IMR-90 (cell line): ENCODE measurements at regions not wholly inside any gene's neighbourhood (a gene's known extent, or its start where the extent isn't known, plus 50 kb on each side); places are given as distances from the start of the nearest gene placed in this dataset.
A peak's percentile ranks its signal among the peaks of the same experiment; 100 is the strongest.
"Not testable (repeated sequence)": the region's sequence is repeated elsewhere in the genome, so short reads cannot be mapped to it uniquely, and the experiment has no call there.

Source experiments
- ATAC-seq: fragments of 200-7000 bp; cut with Tn5 transposase; 2 replicates; pipeline ENCODE4 v1.9.1; 2020; ENCODE audit warnings: low read depth, mild to moderate bottlenecking, moderate library complexity
- BruUV-seq: library from RNA; stranded (reverse); fragments of 400-500 nt; replicated peaks from 2 replicates; lab custom pipeline; 2021; lab: Mats Ljungman, UMichigan
- CTCF ChIA-PET: fragments of 300-600 bp; formaldehyde crosslinking; extraction: SDS; loops from one replicate; lab custom pipeline; 2021; ENCODE audit warnings: antibody characterized with exemption; lab: Yijun Ruan, JAX
- POLR2A ChIA-PET: fragments of 300-600 bp; sonication (Branson Sonifier 250); formaldehyde crosslinking; loops from one replicate; lab custom pipeline; 2022; ENCODE audit warnings: antibody characterized with exemption; ENCODE audit not compliant: unreplicated experiment; lab: Charles Lee
- DNase-seq: peaks from one replicate; pipeline ENCODE4 v3.0.0; 2013
- H2AFZ ChIP-seq: replicated peaks from 2 replicates; pipeline ENCODE3; 2013; ENCODE audit warnings: low read length, mild to moderate bottlenecking; ENCODE audit not compliant: poor library complexity
- H2AK5ac ChIP-seq: 2 replicates; pipeline ENCODE4 v1.6.1; 2013; ENCODE audit warnings: low read depth, low read length, inconsistent platforms
- H2AK9ac ChIP-seq: replicated peaks from 2 replicates; pipeline ENCODE3; 2013; ENCODE audit warnings: mild to moderate bottlenecking, low read depth, low read length, moderate library complexity; ENCODE audit not compliant: poor library complexity
- H2BK120ac ChIP-seq: 2 replicates; pipeline ENCODE4 v1.6.1; 2013; ENCODE audit warnings: low read depth, low read length, inconsistent platforms
- H2BK15ac ChIP-seq: 3 replicates; pipeline ENCODE4 v1.6.1; 2013; ENCODE audit warnings: low read depth, low read length, inconsistent platforms
- H2BK20ac ChIP-seq: 2 replicates; pipeline ENCODE4 v1.6.1; 2013; ENCODE audit warnings: low read depth, mild to moderate bottlenecking, inconsistent platforms, low read length, moderate library complexity
- H2BK5ac ChIP-seq: 2 replicates; pipeline ENCODE4 v1.6.1; 2013; ENCODE audit warnings: mild to moderate bottlenecking, low read depth, low read length, inconsistent platforms; ENCODE audit not compliant: poor library complexity, severe bottlenecking
- H3K14ac ChIP-seq: replicated peaks from 2 replicates; pipeline ENCODE4 v1.6.1; 2013; ENCODE audit warnings: low read depth, low read length, inconsistent platforms
- H3K18ac ChIP-seq: 2 replicates; pipeline ENCODE4 v1.6.1; 2013; ENCODE audit warnings: low read depth, low read length, control low read depth
- H3K23ac ChIP-seq: 2 replicates; pipeline ENCODE4 v1.6.1; 2013; ENCODE audit warnings: low read depth, low read length, inconsistent platforms
- H3K27ac ChIP-seq: 2 replicates; pipeline ENCODE4 v1.5.1; 2013; ENCODE audit warnings: mild to moderate bottlenecking, control low read depth, low read length; ENCODE audit not compliant: insufficient read depth
- H3K27me3 ChIP-seq: 2 replicates; pipeline ENCODE4 v1.6.1; 2013; ENCODE audit warnings: low read length; ENCODE audit not compliant: control insufficient read depth, insufficient read depth
- H3K36me3 ChIP-seq: 2 replicates; pipeline ENCODE4 v1.6.1; 2013; ENCODE audit warnings: low read length, mixed read lengths; ENCODE audit not compliant: control insufficient read depth, insufficient read depth
- H3K4ac ChIP-seq: 2 replicates; pipeline ENCODE4 v1.6.1; 2013; ENCODE audit warnings: low read depth, low read length, inconsistent platforms
- H3K4me1 ChIP-seq: 2 replicates; pipeline ENCODE4 v1.6.1; 2013; ENCODE audit warnings: low read length, mixed read lengths; ENCODE audit not compliant: control insufficient read depth, insufficient read depth
- H3K4me2 ChIP-seq: 2 replicates; pipeline ENCODE4 v1.6.1; 2013; ENCODE audit warnings: low read depth, mild to moderate bottlenecking, control low read depth, low read length, moderate library complexity
- H3K4me3 ChIP-seq: 2 replicates; pipeline ENCODE4 v1.5.1; 2013; ENCODE audit warnings: low read depth, mild to moderate bottlenecking, control low read depth, low read length, moderate library complexity; ENCODE audit not compliant: insufficient read depth
- H3K56ac ChIP-seq: 2 replicates; pipeline ENCODE4 v1.6.1; 2013; ENCODE audit warnings: low read length, inconsistent platforms; ENCODE audit not compliant: insufficient read depth; ENCODE audit errors: extremely low read depth
- H3K79me1 ChIP-seq, 2 experiments: 2 replicates each; pipeline ENCODE4 v1.6.1; 2013; ENCODE audit warnings: low read length in 2 of 2, inconsistent platforms in 1 of 2, low read depth in 1 of 2
- H3K9ac ChIP-seq: 2 replicates; pipeline ENCODE4 v1.6.1; 2013; ENCODE audit warnings: low read depth, low read length, control low read depth
- H3K9me1 ChIP-seq: 2 replicates; pipeline ENCODE4 v1.6.1; 2013; ENCODE audit warnings: low read length, inconsistent platforms; ENCODE audit not compliant: insufficient read depth
- H3K9me3 ChIP-seq: 2 replicates; pipeline ENCODE4 v1.6.1; 2013; ENCODE audit warnings: low read length; ENCODE audit not compliant: control insufficient read depth, insufficient read depth
- H4K20me1 ChIP-seq: 2 replicates; pipeline ENCODE4 v1.6.1; 2013; ENCODE audit warnings: low read length, inconsistent platforms; ENCODE audit not compliant: insufficient read depth
- H4K5ac ChIP-seq: 2 replicates; pipeline ENCODE4 v1.6.1; 2013; ENCODE audit warnings: mild to moderate bottlenecking, low read depth, low read length, control low read depth
- H4K8ac ChIP-seq, 2 experiments: 2 replicates each; pipeline ENCODE4 v1.6.1; 2013; ENCODE audit warnings: low read depth in 2 of 2, low read length in 2 of 2, control low read depth in 1 of 2, inconsistent platforms in 1 of 2
- H4K91ac ChIP-seq: 2 replicates; pipeline ENCODE4 v1.6.1; 2013; ENCODE audit warnings: low read depth, low read length, inconsistent platforms; ENCODE audit not compliant: insufficient read depth
- MAFK ChIP-seq: IDR thresholded peaks from 2 replicates; pipeline ENCODE4 v1.6.1; 2012; ENCODE audit warnings: low read depth, low read length, improper control_type of control experiment
- RAD21 ChIP-seq: IDR thresholded peaks from 2 replicates; pipeline ENCODE4 v1.6.1; 2012; ENCODE audit warnings: low read length, improper control_type of control experiment
- WGBS, 2 experiments: methylation state at CpG; one replicate each; pipeline versions ENCODE4 v1.1.5 to v1.1.7; 2013; ENCODE audit warnings: missing lambda C conversion rate in 2 of 2; ENCODE audit not compliant: insufficient read length in 1 of 2; ENCODE audit errors: extremely low coverage in 2 of 2; 5-methylcytosine and 5-hydroxymethylcytosine counted together
- dilution Hi-C: fragments of 300-500 bp; cut with HindIII; formaldehyde crosslinking; loops from one replicate; pipeline ENCODE4 v1.14.3; 2018; ENCODE audit warnings: low sequenced_read_pairs; ENCODE audit not compliant: unreplicated experiment
- in situ Hi-C: fragments of 300-500 bp; cut with MboI; formaldehyde crosslinking; loops from 3 replicates; pipeline ENCODE4 v1.14.3; 2019; ENCODE audit warnings: low sequenced_read_pairs, inconsistent platforms, mixed read lengths
- intact Hi-C: fragments of 100-400 bp; cut with micrococcal nuclease; formaldehyde crosslinking; loops from 2 replicates; pipeline ENCODE4 v1.10.0; 2022
- TF ChIP-seq, protein P1 (sequence below): conservative IDR thresholded peaks from 2 replicates; pipeline ENCODE4 v1.5.1; 2012; ENCODE audit warnings: mild to moderate bottlenecking, low read depth, low read length, improper control_type of control experiment

DNA sequence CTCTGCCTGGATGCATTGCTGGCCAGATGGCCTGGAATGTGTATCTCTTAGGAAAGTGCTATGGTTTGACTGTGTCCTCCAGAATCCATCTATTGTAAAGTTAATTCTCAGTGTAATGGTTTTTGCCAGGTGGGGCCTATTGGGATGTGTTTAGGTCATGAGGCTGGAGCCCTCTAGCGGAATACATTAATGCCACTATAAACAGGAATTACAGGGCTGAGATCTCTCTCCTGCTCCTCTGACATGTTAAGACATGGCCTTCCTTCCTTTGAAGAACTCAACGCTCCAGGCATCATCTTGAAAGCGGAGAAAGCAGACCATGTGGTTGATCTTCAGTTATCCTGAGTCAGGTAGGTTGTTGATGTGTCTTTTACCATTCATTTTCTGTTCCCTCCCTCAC is 276.4 kb downstream of the RPIA start:
- no peak overlapping the region for H3K9ac ChIP-seq
- BruUV-seq = no TSS peak
- no peak overlapping the region for H3K4ac ChIP-seq
- H2AK9ac ChIP-seq = no peak overlapping the region
- no peak overlapping the region for H2BK5ac ChIP-seq
- no peak overlapping the region for H4K8ac ChIP-seq
- no peak overlapping the region for H2BK120ac ChIP-seq
- H2BK20ac ChIP-seq = no peak overlapping the region
- no peak overlapping the region for H3K56ac ChIP-seq
- H4K20me1 ChIP-seq = no peaks in the 10 kb centered on the region
- H3K18ac ChIP-seq = no peak overlapping the region
- no peaks in the 10 kb centered on the region for H3K79me1 ChIP-seq
- no peaks in the 10 kb centered on the region for H3K9me1 ChIP-seq
- TF ChIP-seq MAFK (no peak), RAD21 (no peak)
- TF ChIP-seq, protein P1, sequence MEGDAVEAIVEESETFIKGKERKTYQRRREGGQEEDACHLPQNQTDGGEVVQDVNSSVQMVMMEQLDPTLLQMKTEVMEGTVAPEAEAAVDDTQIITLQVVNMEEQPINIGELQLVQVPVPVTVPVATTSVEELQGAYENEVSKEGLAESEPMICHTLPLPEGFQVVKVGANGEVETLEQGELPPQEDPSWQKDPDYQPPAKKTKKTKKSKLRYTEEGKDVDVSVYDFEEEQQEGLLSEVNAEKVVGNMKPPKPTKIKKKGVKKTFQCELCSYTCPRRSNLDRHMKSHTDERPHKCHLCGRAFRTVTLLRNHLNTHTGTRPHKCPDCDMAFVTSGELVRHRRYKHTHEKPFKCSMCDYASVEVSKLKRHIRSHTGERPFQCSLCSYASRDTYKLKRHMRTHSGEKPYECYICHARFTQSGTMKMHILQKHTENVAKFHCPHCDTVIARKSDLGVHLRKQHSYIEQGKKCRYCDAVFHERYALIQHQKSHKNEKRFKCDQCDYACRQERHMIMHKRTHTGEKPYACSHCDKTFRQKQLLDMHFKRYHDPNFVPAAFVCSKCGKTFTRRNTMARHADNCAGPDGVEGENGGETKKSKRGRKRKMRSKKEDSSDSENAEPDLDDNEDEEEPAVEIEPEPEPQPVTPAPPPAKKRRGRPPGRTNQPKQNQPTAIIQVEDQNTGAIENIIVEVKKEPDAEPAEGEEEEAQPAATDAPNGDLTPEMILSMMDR = 0 out of 2 replicates have a peak, but pooled peaks have one; percentile 15
- no peak overlapping the region for H3K4me3 ChIP-seq
- H2AK5ac ChIP-seq = no peak overlapping the region
- no CpG with 5 or more reads among the region's 3 CpGs for WGBS, 2 experiments
- H2BK15ac ChIP-seq = no peak overlapping the region
- no peak overlapping the region for H3K14ac ChIP-seq
- intact Hi-C loops = no loop called here
- in situ Hi-C loops = no loop called here
- H3K4me2 ChIP-seq = no peak overlapping the region
- ATAC-seq (no peak), DNase-seq (no peak)
- no peak overlapping the region for H2AFZ ChIP-seq
- dilution Hi-C loops = no loop called here
- no peak overlapping the region for H4K91ac ChIP-seq
- no peak overlapping the region for H3K27ac ChIP-seq
- CTCF ChIA-PET = no interaction called here
- no peaks in the 10 kb centered on the region for H3K9me3 ChIP-seq
- H4K5ac ChIP-seq = no peak overlapping the region
- no peaks in the 10 kb centered on the region for H3K36me3 ChIP-seq
- no peaks in the 10 kb centered on the region for H3K27me3 ChIP-seq
- H3K23ac ChIP-seq = no peak overlapping the region
- POLR2A ChIA-PET = no interaction called here
- no peaks in the 10 kb centered on the region for H3K4me1 ChIP-seq

DNA sequence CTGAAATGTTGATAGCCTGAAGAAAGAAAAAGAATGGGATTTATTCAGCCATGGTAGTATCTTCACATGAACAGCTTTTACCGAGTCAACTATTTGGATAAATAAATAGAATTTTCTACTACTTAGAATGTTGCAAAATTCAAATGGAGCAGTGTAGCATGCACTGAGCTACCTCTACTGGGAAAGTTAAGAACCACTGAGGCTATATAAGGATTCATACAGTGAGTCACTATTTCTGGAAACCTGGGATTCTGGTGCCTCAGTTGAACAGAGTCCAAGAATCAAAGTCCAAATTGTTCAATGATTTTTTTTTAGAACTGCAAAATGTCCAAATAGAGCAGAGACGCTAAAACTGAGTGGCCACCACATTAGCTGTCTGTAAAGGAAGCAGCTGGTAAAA is 286.5 kb downstream of the RPIA start:
- H2BK20ac ChIP-seq, dilution Hi-C loops, H3K14ac ChIP-seq, H3K4me1 ChIP-seq, H3K18ac ChIP-seq, H2AK5ac ChIP-seq, H2BK120ac ChIP-seq, H4K5ac ChIP-seq, H4K91ac ChIP-seq, H3K56ac ChIP-seq, H3K27me3 ChIP-seq, H3K4me2 ChIP-seq, CTCF ChIA-PET, intact Hi-C loops, H3K9me1 ChIP-seq, H4K20me1 ChIP-seq, POLR2A ChIA-PET, H3K9me3 ChIP-seq, in situ Hi-C loops, H2BK5ac ChIP-seq, BruUV-seq, H2AK9ac ChIP-seq, H2AFZ ChIP-seq, H3K23ac ChIP-seq, H2BK15ac ChIP-seq, H4K8ac ChIP-seq, H3K9ac ChIP-seq, DNase-seq, H3K79me1 ChIP-seq, H3K4ac ChIP-seq, H3K36me3 ChIP-seq, H3K4me3 ChIP-seq, H3K27ac ChIP-seq: not testable (repeated sequence)
- ATAC-seq = peak; percentile 51; the same call in 1 of the 2 replicates
- WGBS, 2 experiments = no CpG with 5 or more reads among the region's 2 CpGs
